Cardiac fibroblast (primary cell): ENCODE measurements at regions not wholly inside any gene's neighbourhood (a gene's known extent, or its start where the extent isn't known, plus 50 kb on each side); places are given as distances from the start of the nearest gene placed in this dataset.

Experiments
- DNase-seq, 2 donors: peaks; one replicate each; pipeline versions ENCODE4 v3.0.0 to v3.0.0-alpha.2; 2010; ENCODE audit warnings: low read depth in 2 of 2
- H3K4me3 ChIP-seq, 2 donors: replicated peaks in 1 of 2; 1 replicate in 1 of 2; 2 replicates in 1 of 2; pipeline ENCODE4 v1.5.1; 2011; ENCODE audit warnings: low read depth in 2 of 2, low read length in 2 of 2, mild to moderate bottlenecking in 2 of 2, moderate library complexity in 1 of 2
- TF ChIP-seq, protein P1 (sequence below): IDR thresholded peaks from one replicate; pipeline ENCODE4 v1.5.1; 2011; ENCODE audit warnings: low read depth, mild to moderate bottlenecking, low read length, inconsistent platforms

DNA sequence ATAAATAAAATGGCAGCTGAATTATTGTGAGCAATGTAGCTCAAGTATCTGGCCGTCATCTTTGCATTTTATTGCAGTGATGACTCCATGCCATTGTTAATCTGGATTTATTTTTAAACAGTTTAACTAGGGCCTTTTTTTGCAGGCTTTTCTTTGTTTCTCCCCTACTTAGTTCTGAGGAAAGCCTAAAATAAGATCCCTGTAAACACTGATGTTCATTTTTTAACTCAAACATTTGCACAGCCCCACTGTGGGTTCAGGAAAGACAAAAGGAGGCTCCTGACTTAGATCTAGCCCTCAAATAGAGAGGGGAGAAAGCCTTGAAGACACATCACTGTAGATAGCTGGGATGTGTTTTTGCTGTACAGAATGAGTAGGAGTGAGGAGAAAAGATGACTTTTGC is 69.2 kb downstream of the PLEKHG1 start:
- DNase-seq, result no peak
- TF ChIP-seq, protein P1, sequence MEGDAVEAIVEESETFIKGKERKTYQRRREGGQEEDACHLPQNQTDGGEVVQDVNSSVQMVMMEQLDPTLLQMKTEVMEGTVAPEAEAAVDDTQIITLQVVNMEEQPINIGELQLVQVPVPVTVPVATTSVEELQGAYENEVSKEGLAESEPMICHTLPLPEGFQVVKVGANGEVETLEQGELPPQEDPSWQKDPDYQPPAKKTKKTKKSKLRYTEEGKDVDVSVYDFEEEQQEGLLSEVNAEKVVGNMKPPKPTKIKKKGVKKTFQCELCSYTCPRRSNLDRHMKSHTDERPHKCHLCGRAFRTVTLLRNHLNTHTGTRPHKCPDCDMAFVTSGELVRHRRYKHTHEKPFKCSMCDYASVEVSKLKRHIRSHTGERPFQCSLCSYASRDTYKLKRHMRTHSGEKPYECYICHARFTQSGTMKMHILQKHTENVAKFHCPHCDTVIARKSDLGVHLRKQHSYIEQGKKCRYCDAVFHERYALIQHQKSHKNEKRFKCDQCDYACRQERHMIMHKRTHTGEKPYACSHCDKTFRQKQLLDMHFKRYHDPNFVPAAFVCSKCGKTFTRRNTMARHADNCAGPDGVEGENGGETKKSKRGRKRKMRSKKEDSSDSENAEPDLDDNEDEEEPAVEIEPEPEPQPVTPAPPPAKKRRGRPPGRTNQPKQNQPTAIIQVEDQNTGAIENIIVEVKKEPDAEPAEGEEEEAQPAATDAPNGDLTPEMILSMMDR, result no peak
- no peak overlapping the region for H3K4me3 ChIP-seq

DNA sequence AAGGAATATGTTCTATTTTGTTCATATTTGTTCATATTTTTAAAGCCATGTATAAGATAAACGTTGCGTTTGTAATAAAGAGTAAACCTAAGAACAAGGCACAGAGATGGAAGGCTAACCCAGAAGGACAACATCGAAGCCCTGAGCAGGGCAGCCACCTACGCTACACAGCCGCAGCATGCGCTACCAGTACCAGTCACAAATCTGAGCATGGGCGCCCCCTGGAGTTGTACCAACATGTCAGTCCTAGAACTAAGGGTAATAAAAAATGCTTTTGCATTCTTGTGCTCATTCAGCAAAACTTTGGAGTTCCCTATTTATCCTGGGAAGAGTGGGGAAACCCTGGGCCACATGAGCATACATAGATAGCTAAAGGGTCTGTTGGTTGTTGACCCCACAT is 70.6 kb downstream of the PLEKHG1 start:
- no peak for DNase-seq
- H3K4me3 ChIP-seq, result no peak overlapping the region
- TF ChIP-seq, protein P1, result no peak

- no peak overlapping the region for H3K4me3 ChIP-seq
- TF ChIP-seq, protein P1, result no peak
- no peak for DNase-seq
Observed at GRCh38 chr6:150672800-150673199, 73.1 kb downstream of the PLEKHG1 start.

- DNase-seq, result no peak
- H3K4me3 ChIP-seq, result no peak overlapping the region
- TF ChIP-seq, protein P1, result no peak
Observed at GRCh38 chr6:150673720-150674346, 74.1 kb downstream of the PLEKHG1 start.

DNA sequence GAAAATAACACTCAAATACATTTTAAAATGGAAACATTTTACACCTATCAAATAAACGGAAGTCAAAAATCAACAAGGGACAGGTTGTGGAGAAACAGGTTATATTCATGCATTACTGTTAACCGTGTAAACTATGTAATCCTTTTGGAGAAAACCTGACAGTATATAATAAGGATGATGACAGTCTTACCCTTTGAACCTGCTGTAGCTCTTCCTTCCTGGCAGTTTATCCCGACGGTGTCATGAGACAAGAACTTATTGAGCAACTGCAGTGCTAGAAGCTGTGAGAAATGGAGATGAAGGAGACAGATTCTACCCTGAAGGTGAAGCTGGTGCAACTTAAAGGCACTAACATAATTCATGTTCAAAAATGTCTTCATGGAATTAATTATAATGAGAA is 76.7 kb downstream of the PLEKHG1 start:
- TF ChIP-seq, protein P1, result no peak
- no peak for DNase-seq
- H3K4me3 ChIP-seq, result no peak overlapping the region

DNA sequence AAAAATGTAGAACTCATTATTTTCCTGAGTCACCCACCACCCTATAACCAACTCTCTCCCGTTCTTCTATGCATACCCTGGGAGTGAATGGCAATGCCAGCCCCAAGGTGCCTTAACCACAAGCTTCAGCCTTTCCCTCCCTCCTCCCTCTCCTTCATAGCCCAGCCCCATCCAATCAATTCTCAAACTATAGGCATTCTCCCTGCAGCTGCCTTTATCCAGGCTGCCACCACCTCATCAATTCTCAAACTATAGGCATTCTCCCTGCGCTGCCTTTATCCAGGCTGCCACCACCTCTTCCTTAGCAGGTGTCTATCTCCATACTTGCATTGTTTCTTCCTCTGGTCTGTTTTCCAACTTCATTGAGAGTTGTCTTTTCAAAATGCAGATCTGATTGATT is 77.1 kb downstream of the PLEKHG1 start:
- TF ChIP-seq, protein P1, result no peak
- DNase-seq, result no peak
- H3K4me3 ChIP-seq, result no peak overlapping the region

GRCh38 chr6:150680510-150680909 is 80.8 kb downstream of the PLEKHG1 start:
- TF ChIP-seq, protein P1, result no peak
- no peak for DNase-seq
- H3K4me3 ChIP-seq, result no peak overlapping the region
